SK-N-SH (cell line): ENCODE measurements at regions not wholly inside any gene's neighbourhood (a gene's known extent, or its start where the extent isn't known, plus 50 kb on each side); places are given as distances from the start of the nearest gene placed in this dataset.

ENCODE experiments used
- CTCF ChIA-PET: fragments of 300-600, 350-600 bp; formaldehyde crosslinking; extraction: SDS; loops from one replicate; lab custom pipeline; 2021; lab: Yijun Ruan, JAX
- POLR2A ChIA-PET: fragments of 350-600 bp; sonication (Branson Sonifier 250); formaldehyde crosslinking; extraction: SDS; loops from one replicate; lab custom pipeline; 2020; ENCODE audit warnings: antibody characterized with exemption, inconsistent platforms; lab: Yijun Ruan, JAX
- DNase-seq: peaks from one replicate; pipeline ENCODE4 v3.0.0; 2012
- H2AFZ ChIP-seq: fragments of 200-600 bp; sonication (generic); 2 replicates; pipeline ENCODE4 v1.8.1; 2016; ENCODE audit warnings: antibody characterized with exemption, mild to moderate bottlenecking, low read depth
- H3F3A ChIP-seq: fragments of 200-600 bp; sonication (generic); replicated peaks from 2 replicates; pipeline ENCODE3; 2016; ENCODE audit warnings: antibody characterized with exemption, mild to moderate bottlenecking; ENCODE audit not compliant: insufficient read depth
- H3K27ac ChIP-seq, 2 experiments: fragments of 200-500 bp in 1 of 2; fragments of 200-600 bp in 1 of 2; sonication (Bioruptor generic) in 1 of 2; sonication (generic), shearing (Covaris generic) in 1 of 2; 2 replicates each; pipeline versions ENCODE4 v1.5.1 to v1.6.1; 2014 to 2016; ENCODE audit warnings: low read depth in 2 of 2, inconsistent platforms in 1 of 2, low read length in 1 of 2, mild to moderate bottlenecking in 1 of 2, mixed read lengths in 1 of 2
- H3K27me3 ChIP-seq: fragments of 200-600 bp; sonication (generic), shearing (Covaris generic); 2 replicates; pipeline ENCODE4 v1.6.1; 2016; ENCODE audit warnings: mixed run types; ENCODE audit not compliant: insufficient read depth
- H3K36me3 ChIP-seq, 2 experiments: fragments of 200-500 bp in 1 of 2; fragments of 200-600 bp in 1 of 2; sonication (Bioruptor generic) in 1 of 2; sonication (generic) in 1 of 2; replicated peaks in 1 of 2; 2 replicates each; pipeline versions ENCODE3 to v1.5.1; 2014 to 2016; ENCODE audit warnings: low read length in 1 of 2, mild to moderate bottlenecking in 1 of 2; ENCODE audit not compliant: insufficient read depth in 2 of 2, control insufficient read depth in 1 of 2
- H3K4me1 ChIP-seq, 2 experiments: fragments of 200-500 bp in 1 of 2; fragments of 200-600 bp in 1 of 2; sonication (Bioruptor generic) in 1 of 2; sonication (generic), shearing (Covaris generic) in 1 of 2; 2 replicates each; pipeline versions ENCODE4 v1.5.1 to v1.6.1; 2014 to 2016; ENCODE audit warnings: low read depth in 1 of 2, low read length in 1 of 2, mixed run types in 1 of 2; ENCODE audit not compliant: insufficient read depth in 2 of 2, control insufficient read depth in 1 of 2
- H3K4me2 ChIP-seq: fragments of 200-600 bp; sonication (generic), shearing (Covaris generic); 2 replicates; pipeline ENCODE4 v1.6.1; 2017; ENCODE audit warnings: mixed run types
- H3K4me3 ChIP-seq, 2 experiments: fragments of 200-500 bp in 1 of 2; fragments of 200-600 bp in 1 of 2; sonication (Bioruptor generic) in 1 of 2; sonication (generic), shearing (Covaris generic) in 1 of 2; 2 replicates each; pipeline versions ENCODE4 v1.5.1 to v1.8.1; 2014 to 2016; ENCODE audit warnings: low read depth in 2 of 2, inconsistent platforms in 1 of 2, low read length in 1 of 2, mild to moderate bottlenecking in 1 of 2, mixed read lengths in 1 of 2, moderate library complexity in 1 of 2
- H3K79me2 ChIP-seq: fragments of 200-600 bp; sonication (generic); 2 replicates; pipeline ENCODE4 v1.8.1; 2017; ENCODE audit warnings: mild to moderate bottlenecking; ENCODE audit not compliant: insufficient read depth
- H3K9ac ChIP-seq: fragments of 200-600 bp; sonication (generic); 2 replicates; pipeline ENCODE4 v1.6.1; 2017; ENCODE audit warnings: mixed run types
- H3K9me2 ChIP-seq: fragments of 200-600 bp; sonication (generic); 2 replicates; pipeline ENCODE4 v1.6.1; 2017; ENCODE audit warnings: mixed run types
- H3K9me3 ChIP-seq: fragments of 200-600 bp; sonication (generic); 2 replicates; pipeline ENCODE4 v1.6.1; 2017; ENCODE audit warnings: mixed run types, mild to moderate bottlenecking, moderate library complexity
- H4K20me1 ChIP-seq: fragments of 200-600 bp; sonication (generic); 2 replicates; pipeline ENCODE4 v1.6.1; 2017; ENCODE audit warnings: mild to moderate bottlenecking, mixed run types; ENCODE audit not compliant: insufficient read depth
- ELF1 ChIP-seq: IDR thresholded peaks from 2 replicates; pipeline ENCODE4 v1.4.0; 2012
- EP300 ChIP-seq, 2 experiments: IDR thresholded peaks; 2 replicates each; pipeline versions ENCODE4 v1.4.0 to v1.6.1; 2012; ENCODE audit warnings: borderline replicate concordance in 1 of 2, low read depth in 1 of 2, low read length in 1 of 2
- EZH2phosphoT487 ChIP-seq: fragments of 200-600 bp; sonication (generic); IDR thresholded peaks from 2 replicates; pipeline ENCODE4 v1.6.1; 2017; ENCODE audit warnings: low read depth, mixed run types, mild to moderate bottlenecking, antibody characterized with exemption, moderate library complexity, borderline replicate concordance
- FOXM1 ChIP-seq: IDR thresholded peaks from 2 replicates; pipeline ENCODE4 v1.4.0; 2012; ENCODE audit warnings: low read depth, mild to moderate bottlenecking
- NRF1 ChIP-seq: IDR thresholded peaks from 2 replicates; pipeline ENCODE4 v1.6.1; 2012; ENCODE audit warnings: low read depth, mild to moderate bottlenecking, low read length
- RAD21 ChIP-seq: IDR thresholded peaks from 2 replicates; pipeline ENCODE4 v1.6.1; 2012; ENCODE audit warnings: mild to moderate bottlenecking, low read length
- RCOR1 ChIP-seq: fragments of 150-350 bp; IDR thresholded peaks from 2 replicates; pipeline ENCODE4 v1.6.1; 2017; ENCODE audit warnings: antibody characterized with exemption, low read length
- RFX5 ChIP-seq: IDR thresholded peaks from 2 replicates; pipeline ENCODE4 v1.6.1; 2012; ENCODE audit warnings: mild to moderate bottlenecking, improper control_type of control experiment, low read length
- RXRA ChIP-seq: IDR thresholded peaks from 2 replicates; pipeline ENCODE4 v1.4.0; 2012; ENCODE audit warnings: low read depth, mild to moderate bottlenecking, borderline replicate concordance
- TCF12 ChIP-seq: IDR thresholded peaks from 2 replicates; pipeline ENCODE4 v1.4.0; 2012
- YY1 ChIP-seq: IDR thresholded peaks from 2 replicates; pipeline ENCODE4 v1.4.0; 2012; ENCODE audit warnings: low read depth, mild to moderate bottlenecking
- WGBS: methylation state at CpG from one replicate; pipeline ENCODE4 v1.1.6; 2017; ENCODE audit warnings: low lambda C conversion rate; 5-methylcytosine and 5-hydroxymethylcytosine counted together
- TF ChIP-seq, protein P1 (sequence below): fragments of 200-600 bp; sonication (generic); IDR thresholded peaks from 2 replicates; pipeline ENCODE4 v1.6.1; 2017; ENCODE audit warnings: antibody characterized with exemption, mild to moderate bottlenecking, moderate library complexity
- TF ChIP-seq, protein P2 (sequence below): fragments of 150-350 bp; IDR thresholded peaks from 2 replicates; pipeline ENCODE4 v1.6.1; 2017; ENCODE audit warnings: antibody characterized with exemption, low read length, low read depth, borderline replicate concordance
- TF ChIP-seq, protein P3 (sequence below): IDR thresholded peaks from 2 replicates; pipeline ENCODE4 v1.4.0; 2012; ENCODE audit warnings: low read depth, borderline replicate concordance

GRCh38 chrX:23592741-23593140, 74.6 kb upstream of the PRDX4 start:
- Histone ChIP-seq H3K9me3 (no peaks in the 10 kb centered on the region), H3K79me2 (no peaks in the 10 kb centered on the region), H2AFZ (no peak overlapping the region), H3K27me3 (no peaks in the 10 kb centered on the region), H4K20me1 (no peaks in the 10 kb centered on the region), H3K27ac (no peak overlapping the region), H3F3A (no peaks in the 10 kb centered on the region), H3K4me1 (no peaks in the 10 kb centered on the region), H3K9ac (no peak overlapping the region), H3K4me2 (no peak overlapping the region), H3K9me2 (no peaks in the 10 kb centered on the region), H3K4me3 (no peak overlapping the region), H3K36me3 (no peaks in the 10 kb centered on the region)
- DNase-seq: no peak
- 20% methylated on average over 2 of the region's 5 CpGs for WGBS
- ChIA-PET POLR2A (no interaction called here), CTCF (no interaction called here)
- TF ChIP-seq YY1: no peak
- no peak for TF ChIP-seq FOXM1
- no peak for TF ChIP-seq NRF1
- TF ChIP-seq RXRA: no peak
- TF ChIP-seq, protein P1, sequence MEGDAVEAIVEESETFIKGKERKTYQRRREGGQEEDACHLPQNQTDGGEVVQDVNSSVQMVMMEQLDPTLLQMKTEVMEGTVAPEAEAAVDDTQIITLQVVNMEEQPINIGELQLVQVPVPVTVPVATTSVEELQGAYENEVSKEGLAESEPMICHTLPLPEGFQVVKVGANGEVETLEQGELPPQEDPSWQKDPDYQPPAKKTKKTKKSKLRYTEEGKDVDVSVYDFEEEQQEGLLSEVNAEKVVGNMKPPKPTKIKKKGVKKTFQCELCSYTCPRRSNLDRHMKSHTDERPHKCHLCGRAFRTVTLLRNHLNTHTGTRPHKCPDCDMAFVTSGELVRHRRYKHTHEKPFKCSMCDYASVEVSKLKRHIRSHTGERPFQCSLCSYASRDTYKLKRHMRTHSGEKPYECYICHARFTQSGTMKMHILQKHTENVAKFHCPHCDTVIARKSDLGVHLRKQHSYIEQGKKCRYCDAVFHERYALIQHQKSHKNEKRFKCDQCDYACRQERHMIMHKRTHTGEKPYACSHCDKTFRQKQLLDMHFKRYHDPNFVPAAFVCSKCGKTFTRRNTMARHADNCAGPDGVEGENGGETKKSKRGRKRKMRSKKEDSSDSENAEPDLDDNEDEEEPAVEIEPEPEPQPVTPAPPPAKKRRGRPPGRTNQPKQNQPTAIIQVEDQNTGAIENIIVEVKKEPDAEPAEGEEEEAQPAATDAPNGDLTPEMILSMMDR: no peak
- TF ChIP-seq, protein P2, sequence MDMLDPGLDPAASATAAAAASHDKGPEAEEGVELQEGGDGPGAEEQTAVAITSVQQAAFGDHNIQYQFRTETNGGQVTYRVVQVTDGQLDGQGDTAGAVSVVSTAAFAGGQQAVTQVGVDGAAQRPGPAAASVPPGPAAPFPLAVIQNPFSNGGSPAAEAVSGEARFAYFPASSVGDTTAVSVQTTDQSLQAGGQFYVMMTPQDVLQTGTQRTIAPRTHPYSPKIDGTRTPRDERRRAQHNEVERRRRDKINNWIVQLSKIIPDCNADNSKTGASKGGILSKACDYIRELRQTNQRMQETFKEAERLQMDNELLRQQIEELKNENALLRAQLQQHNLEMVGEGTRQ: no peak
- TF ChIP-seq, all 33 proteins: peak for 0

GRCh38 chrX:23598575-23598974, 68.7 kb upstream of the PRDX4 start:
- ChIA-PET POLR2A (no interaction called here), CTCF (no interaction called here)
- H3K9me2 ChIP-seq: no peaks in the 10 kb centered on the region
- no peak overlapping the region for H3K4me3 ChIP-seq
- no peaks in the 10 kb centered on the region for H3K27me3 ChIP-seq
- H3K36me3 ChIP-seq: no peaks in the 10 kb centered on the region
- TF ChIP-seq EZH2phosphoT487: no peak
- TF ChIP-seq RCOR1: no peak
- no peak for TF ChIP-seq EP300 (IDR thresholded peaks at IDR 0.05; ENCODE audit: borderline replicate concordance in 1 of 2, low read depth in 1 of 2, low read length in 1 of 2)
- no peaks in the 10 kb centered on the region for H3F3A ChIP-seq
- no peaks in the 10 kb centered on the region for H3K9me3 ChIP-seq
- H3K4me2 ChIP-seq: no peak overlapping the region
- DNase-seq: no peak
- H3K27ac ChIP-seq: no peak overlapping the region
- H2AFZ ChIP-seq: no peak overlapping the region
- no peak overlapping the region for H3K9ac ChIP-seq
- no peaks in the 10 kb centered on the region for H3K4me1 ChIP-seq
- 8% methylated on average over 4 of the region's 5 CpGs for WGBS
- H3K79me2 ChIP-seq: no peaks in the 10 kb centered on the region
- H4K20me1 ChIP-seq: no peaks in the 10 kb centered on the region

GRCh38 chrX:23603501-23603900, 63.8 kb upstream of the PRDX4 start:
- WGBS: 0% methylated on average over 1 of the region's 1 CpG
- Histone ChIP-seq H3K9ac (no peak overlapping the region), H3K4me2 (no peak overlapping the region), H3K4me1 (no peaks in the 10 kb centered on the region), H2AFZ (no peak overlapping the region), H3K27me3 (no peaks in the 10 kb centered on the region), H3F3A (no peaks in the 10 kb centered on the region), H4K20me1 (no peaks in the 10 kb centered on the region), H3K9me2 (no peaks in the 10 kb centered on the region), H3K36me3 (no peaks in the 10 kb centered on the region), H3K27ac (no peak overlapping the region), H3K9me3 (no peaks in the 10 kb centered on the region), H3K4me3 (no peak overlapping the region), H3K79me2 (no peaks in the 10 kb centered on the region)
- ChIA-PET CTCF (no interaction called here), POLR2A (no interaction called here)
- TF ChIP-seq, protein P3, sequence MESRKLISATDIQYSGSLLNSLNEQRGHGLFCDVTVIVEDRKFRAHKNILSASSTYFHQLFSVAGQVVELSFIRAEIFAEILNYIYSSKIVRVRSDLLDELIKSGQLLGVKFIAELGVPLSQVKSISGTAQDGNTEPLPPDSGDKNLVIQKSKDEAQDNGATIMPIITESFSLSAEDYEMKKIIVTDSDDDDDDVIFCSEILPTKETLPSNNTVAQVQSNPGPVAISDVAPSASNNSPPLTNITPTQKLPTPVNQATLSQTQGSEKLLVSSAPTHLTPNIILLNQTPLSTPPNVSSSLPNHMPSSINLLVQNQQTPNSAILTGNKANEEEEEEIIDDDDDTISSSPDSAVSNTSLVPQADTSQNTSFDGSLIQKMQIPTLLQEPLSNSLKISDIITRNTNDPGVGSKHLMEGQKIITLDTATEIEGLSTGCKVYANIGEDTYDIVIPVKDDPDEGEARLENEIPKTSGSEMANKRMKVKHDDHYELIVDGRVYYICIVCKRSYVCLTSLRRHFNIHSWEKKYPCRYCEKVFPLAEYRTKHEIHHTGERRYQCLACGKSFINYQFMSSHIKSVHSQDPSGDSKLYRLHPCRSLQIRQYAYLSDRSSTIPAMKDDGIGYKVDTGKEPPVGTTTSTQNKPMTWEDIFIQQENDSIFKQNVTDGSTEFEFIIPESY: no peak
- no peak for TF ChIP-seq RAD21
- no peak for TF ChIP-seq TCF12
- no peak for TF ChIP-seq RFX5
- TF ChIP-seq EP300 (IDR thresholded peaks at IDR 0.05; ENCODE audit: borderline replicate concordance in 1 of 2, low read depth in 1 of 2, low read length in 1 of 2): no peak
- TF ChIP-seq YY1: no peak
- TF ChIP-seq ELF1: no peak
- no peak for TF ChIP-seq FOXM1
- no peak for DNase-seq
